Testis (tissue), 2 donors: ENCODE measurements at regions not wholly inside any gene's neighbourhood (a gene's known extent, or its start where the extent isn't known, plus 50 kb on each side); places are given as distances from the start of the nearest gene placed in this dataset.
"Not testable (repeated sequence)": the region's sequence is repeated elsewhere in the genome, so short reads cannot be mapped to it uniquely, and the experiment has no call there.

ENCODE experiments used
- DNase-seq: peaks from one replicate; pipeline ENCODE4 v3.0.0-alpha.2; 2019
- H3K27ac ChIP-seq, 2 donors: fragments of 200-600 bp; sonication (generic); one replicate each; pipeline ENCODE4 v1.5.1; 2019
- H3K27me3 ChIP-seq: fragments of 200-600 bp; sonication (generic); one replicate; pipeline ENCODE4 v1.5.1; 2019
- H3K36me3 ChIP-seq: fragments of 200-600 bp; sonication (generic); one replicate; pipeline ENCODE4 v1.5.1; 2017; ENCODE audit warnings: low read depth; ENCODE audit errors: missing control alignments
- H3K4me1 ChIP-seq: fragments of 200-600 bp; sonication (generic); one replicate; pipeline ENCODE4 v1.5.1; 2019
- H3K4me3 ChIP-seq, 2 donors: fragments of 200-600 bp; sonication (generic); one replicate each; pipeline ENCODE4 v1.5.1; 2017 to 2019
- H3K9me3 ChIP-seq: fragments of 200-600 bp; sonication (generic); one replicate; pipeline ENCODE4 v1.5.1; 2017
- POLR2A ChIP-seq: fragments of 450-650 bp; IDR thresholded peaks from one replicate; pipeline ENCODE4 v1.6.1; 2017; ENCODE audit warnings: antibody characterized with exemption, mild to moderate bottlenecking, moderate library complexity
- WGBS, 2 donors: methylation state at CpG; one replicate each; pipeline ENCODE4 v1.1.5; 2018; 5-methylcytosine and 5-hydroxymethylcytosine counted together
- intact Hi-C: fragments of 100-400 bp; cut with DNase I; formaldehyde crosslinking; loops from one replicate; pipeline ENCODE4 v1.15.1; 2023; ENCODE audit warnings: low total_unique reads
- TF ChIP-seq, protein P1 (sequence below), 3 experiments: fragments of 450-650 bp in 2 of 3; fragments of 200-600 bp in 1 of 3; sonication (generic) in 1 of 3; IDR thresholded peaks; one replicate each; pipeline ENCODE4 v1.5.1; 2016 to 2019; ENCODE audit warnings: antibody characterized with exemption in 3 of 3, mild to moderate bottlenecking in 2 of 3, moderate library complexity in 1 of 3

- H3K27me3 ChIP-seq, result no peaks in the 10 kb centered on the region
- intact Hi-C loops, result no loop called here
- H3K36me3 ChIP-seq, result no peaks in the 10 kb centered on the region
- H3K4me3 ChIP-seq, result no peak overlapping the region
- no peak for TF ChIP-seq POLR2A
- TF ChIP-seq, protein P1, sequence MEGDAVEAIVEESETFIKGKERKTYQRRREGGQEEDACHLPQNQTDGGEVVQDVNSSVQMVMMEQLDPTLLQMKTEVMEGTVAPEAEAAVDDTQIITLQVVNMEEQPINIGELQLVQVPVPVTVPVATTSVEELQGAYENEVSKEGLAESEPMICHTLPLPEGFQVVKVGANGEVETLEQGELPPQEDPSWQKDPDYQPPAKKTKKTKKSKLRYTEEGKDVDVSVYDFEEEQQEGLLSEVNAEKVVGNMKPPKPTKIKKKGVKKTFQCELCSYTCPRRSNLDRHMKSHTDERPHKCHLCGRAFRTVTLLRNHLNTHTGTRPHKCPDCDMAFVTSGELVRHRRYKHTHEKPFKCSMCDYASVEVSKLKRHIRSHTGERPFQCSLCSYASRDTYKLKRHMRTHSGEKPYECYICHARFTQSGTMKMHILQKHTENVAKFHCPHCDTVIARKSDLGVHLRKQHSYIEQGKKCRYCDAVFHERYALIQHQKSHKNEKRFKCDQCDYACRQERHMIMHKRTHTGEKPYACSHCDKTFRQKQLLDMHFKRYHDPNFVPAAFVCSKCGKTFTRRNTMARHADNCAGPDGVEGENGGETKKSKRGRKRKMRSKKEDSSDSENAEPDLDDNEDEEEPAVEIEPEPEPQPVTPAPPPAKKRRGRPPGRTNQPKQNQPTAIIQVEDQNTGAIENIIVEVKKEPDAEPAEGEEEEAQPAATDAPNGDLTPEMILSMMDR (IDR thresholded peaks at IDR 0.05), result peak; percentile 48 to 69 (median 50)
- H3K27ac ChIP-seq, result no peak overlapping the region
- peak; percentile 70 for DNase-seq
- WGBS, 2 donors, result 29 to 40% methylated on average over 9 of the region's 9 CpGs
- H3K9me3 ChIP-seq, result no peaks in the 10 kb centered on the region
- no peaks in the 10 kb centered on the region for H3K4me1 ChIP-seq
Observed at GRCh38 chr6:28683945-28684538, 158.4 kb downstream of the GPX5 start.

DNA sequence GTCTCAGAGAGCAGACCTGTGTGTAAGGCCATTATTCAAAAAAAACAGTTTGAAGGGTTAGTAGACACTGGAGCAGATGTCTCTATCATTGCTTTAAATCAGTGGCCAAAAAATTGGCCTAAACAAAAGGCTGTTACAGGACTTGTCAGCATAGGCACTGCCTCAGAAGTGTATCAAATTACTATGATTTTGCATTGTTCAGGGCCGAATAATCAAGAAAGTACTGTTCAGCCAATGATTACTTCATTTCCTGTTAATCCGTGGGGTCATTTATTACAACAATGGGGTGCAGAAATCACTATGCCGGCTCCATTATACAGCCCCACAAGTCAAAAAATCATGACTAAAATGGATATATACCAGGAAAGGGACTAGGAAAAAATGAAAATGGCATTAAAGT, 160.3 kb downstream of the GPX5 start:
- WGBS, 2 donors, result 21 to 35% methylated on average over 3 of the region's 3 CpGs
- intact Hi-C loops, H3K27ac ChIP-seq, DNase-seq, H3K36me3 ChIP-seq, H3K27me3 ChIP-seq, H3K9me3 ChIP-seq, H3K4me3 ChIP-seq, H3K4me1 ChIP-seq: not testable (repeated sequence)

- H3K4me3 ChIP-seq, H3K27ac ChIP-seq, H3K4me1 ChIP-seq, H3K27me3 ChIP-seq, intact Hi-C loops, H3K9me3 ChIP-seq, H3K36me3 ChIP-seq: not testable (repeated sequence)
- peak; percentile 80 for DNase-seq
- WGBS, 2 donors, result 9 to 19% methylated on average over 11 of the region's 11 CpGs
- TF ChIP-seq, protein P1 (IDR thresholded peaks at IDR 0.05), result peak; percentile 76 to 79 (median 79)
Observed at GRCh38 chr6:28686446-28687027, 160.9 kb downstream of the GPX5 start.

- intact Hi-C loops, H3K4me3 ChIP-seq, H3K4me1 ChIP-seq, DNase-seq, H3K27me3 ChIP-seq, H3K27ac ChIP-seq, H3K36me3 ChIP-seq, H3K9me3 ChIP-seq: not testable (repeated sequence)
- 49 to 59% methylated on average over 7 of the region's 7 CpGs for WGBS, 2 donors
Observed at GRCh38 chr6:28687309-28687981, 161.8 kb downstream of the GPX5 start.

DNA sequence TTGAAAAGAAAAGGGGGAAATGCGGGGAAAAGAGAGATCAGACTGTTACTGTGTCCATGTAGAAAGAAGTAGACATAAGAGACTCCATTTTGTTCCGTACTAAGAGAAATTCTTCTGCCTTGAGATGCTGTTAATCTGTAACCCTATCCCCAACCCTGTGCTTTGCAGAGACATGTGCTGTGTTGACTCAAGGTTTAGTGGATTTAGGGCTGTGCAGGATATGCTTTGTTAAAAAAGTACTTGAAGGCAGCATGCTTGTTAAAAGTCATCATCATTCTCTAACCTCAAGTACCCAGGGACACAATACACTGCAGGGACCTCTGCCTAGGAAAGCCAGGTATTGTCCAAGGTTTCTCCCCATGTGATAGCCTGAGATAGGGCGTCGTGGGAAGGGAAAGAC, 166.3 kb downstream of the GPX5 start:
- H3K27me3 ChIP-seq, intact Hi-C loops, DNase-seq, H3K9me3 ChIP-seq, H3K27ac ChIP-seq, H3K4me3 ChIP-seq, H3K4me1 ChIP-seq, H3K36me3 ChIP-seq: not testable (repeated sequence)
- 33 to 46% methylated on average over 3 to 4 of the region's 4 CpGs for WGBS, 2 donors

DNA sequence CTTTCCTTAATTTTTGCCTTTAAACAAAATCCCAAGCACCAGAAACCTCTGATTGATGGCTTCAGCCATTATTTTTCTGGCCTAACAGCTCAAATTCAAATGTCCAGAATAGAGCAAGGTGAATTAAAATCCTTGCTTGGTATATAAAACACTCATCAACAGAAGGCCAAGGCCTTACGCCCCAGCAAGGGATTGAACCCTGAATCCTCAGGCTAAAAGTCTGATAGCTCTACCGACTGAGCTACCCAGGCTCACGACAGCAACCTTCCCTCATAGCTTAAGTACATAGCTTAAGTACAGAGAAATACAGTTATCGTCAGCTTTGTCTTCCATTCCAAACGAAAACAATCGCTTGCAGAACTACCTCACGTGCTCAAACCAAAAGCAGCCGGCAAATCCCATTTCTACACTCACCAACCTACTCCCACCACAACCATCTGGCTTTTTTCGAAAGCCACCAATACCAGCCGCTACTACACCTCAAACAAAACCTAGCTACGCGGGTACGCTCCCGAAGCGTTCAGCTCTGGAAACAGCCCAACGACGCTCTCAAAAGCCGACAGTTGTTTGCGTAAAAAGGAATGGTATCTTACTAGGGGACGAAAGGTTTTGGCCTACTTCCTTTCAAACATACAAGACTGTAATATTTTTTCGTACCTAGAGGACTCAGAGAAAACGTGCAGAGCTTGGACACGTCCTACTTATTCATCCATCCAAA, 167.5 kb downstream of the GPX5 start:
- Histone ChIP-seq H3K4me1 (no peaks in the 10 kb centered on the region), H3K27me3 (no peaks in the 10 kb centered on the region), H3K27ac (no peak overlapping the region), H3K4me3 (no peak overlapping the region), H3K36me3 (no peaks in the 10 kb centered on the region), H3K9me3 (no peaks in the 10 kb centered on the region)
- TF ChIP-seq POLR2A, result no peak
- TF ChIP-seq, protein P1 (IDR thresholded peaks at IDR 0.05), result no peak
- intact Hi-C loops, result no loop called here
- WGBS, 2 donors, result 12 to 17% methylated on average over 23 of the region's 23 CpGs
- DNase-seq, result no peak
